Left cardiac atrium (tissue), 4 donors: ENCODE measurements at regions not wholly inside any gene's neighbourhood (a gene's known extent, or its start where the extent isn't known, plus 50 kb on each side); places are given as distances from the start of the nearest gene placed in this dataset.
"Not testable (repeated sequence)": the region's sequence is repeated elsewhere in the genome, so short reads cannot be mapped to it uniquely, and the experiment has no call there.

Experiments
- ATAC-seq, 2 donors: fragments of 200-7000 bp; cut with Tn5 transposase; one replicate each; pipeline ENCODE4 v1.9.1; 2020; ENCODE audit warnings: mild to moderate bottlenecking in 2 of 2, moderate library complexity in 2 of 2
- DNase-seq: peaks from one replicate; pipeline ENCODE4 v3.0.0-alpha.2; 2020
- intact Hi-C, 2 donors: fragments of 100-400 bp; cut with DNase I; formaldehyde crosslinking; loops; one replicate each; pipeline versions ENCODE4 v1.14.1 to v1.15.1; 2022 to 2023
- donor health status: DM: no; HTN: yes; CAD: no.
- donor health status: DM: no; HTN: yes; CAD: no; lungs with severe emphysema.
- donor health status: DM: yes; HTN: yes; CAD: no.
- donor health status: Dilated cardiomyopathy.

- ATAC-seq, intact Hi-C loops, DNase-seq: not testable (repeated sequence)
Observed at GRCh38 chr9:65566018-65566417, 109.7 kb upstream of the ZNG1E start.

GRCh38 chr9:65519018-65519417 is 156.7 kb upstream of the ZNG1E start:
- DNase-seq, intact Hi-C loops, ATAC-seq: not testable (repeated sequence)

- DNase-seq, ATAC-seq, intact Hi-C loops: not testable (repeated sequence)
Observed at GRCh38 chr9:65514465-65514864, 161.3 kb upstream of the ZNG1E start.

GRCh38 chr9:65507897-65508296 is 167.8 kb upstream of the ZNG1E start:
- intact Hi-C loops, ATAC-seq, DNase-seq: not testable (repeated sequence)

- intact Hi-C loops, DNase-seq, ATAC-seq: not testable (repeated sequence)
Observed at GRCh38 chr9:65504686-65505085, 171.0 kb upstream of the ZNG1E start.

- DNase-seq, intact Hi-C loops, ATAC-seq: not testable (repeated sequence)
Observed at GRCh38 chr9:65503696-65504095, 172.0 kb upstream of the ZNG1E start.

- ATAC-seq, intact Hi-C loops, DNase-seq: not testable (repeated sequence)
Observed at GRCh38 chr9:65482890-65483289, 192.8 kb upstream of the ZNG1E start.

GRCh38 chr9:65481291-65481690 is 194.4 kb upstream of the ZNG1E start:
- intact Hi-C loops, ATAC-seq, DNase-seq: not testable (repeated sequence)

- ATAC-seq, DNase-seq, intact Hi-C loops: not testable (repeated sequence)
Observed at GRCh38 chr9:65474891-65475290, 189.9 kb upstream of the FOXD4L5 start.

- ATAC-seq, intact Hi-C loops, DNase-seq: not testable (repeated sequence)
Observed at GRCh38 chr9:65473059-65473822, 188.2 kb upstream of the FOXD4L5 start.

GRCh38 chr9:65471106-65471505 is 186.1 kb upstream of the FOXD4L5 start:
- intact Hi-C loops, ATAC-seq, DNase-seq: not testable (repeated sequence)

- DNase-seq, ATAC-seq, intact Hi-C loops: not testable (repeated sequence)
Observed at GRCh38 chr9:65466911-65467734, 182.1 kb upstream of the FOXD4L5 start.

- ATAC-seq, intact Hi-C loops: not testable (repeated sequence)
Observed at GRCh38 chr9:65465246-65465895, 180.4 kb upstream of the FOXD4L5 start.

GRCh38 chr9:65462476-65462875 is 177.5 kb upstream of the FOXD4L5 start:
- intact Hi-C loops, ATAC-seq, DNase-seq: not testable (repeated sequence)

More at GRCh38 chr9:65465246-65465895, 180.4 kb upstream of the FOXD4L5 start:
- not testable (repeated sequence) for DNase-seq

- ATAC-seq (no peak), DNase-seq (no peak)
- intact Hi-C loops, result no loop called here
Observed at GRCh38 chr9:65459756-65460320, 174.8 kb upstream of the FOXD4L5 start.

- no peak for ATAC-seq
Observed at GRCh38 chr9:65458992-65459391, 174.0 kb upstream of the FOXD4L5 start.

GRCh38 chr9:65458465-65458864 is 173.5 kb upstream of the FOXD4L5 start:
- intact Hi-C loops, result no loop called here
- DNase-seq (no peak), ATAC-seq (no peak)

More at GRCh38 chr9:65458992-65459391, 174.0 kb upstream of the FOXD4L5 start:
- DNase-seq, result no peak
- intact Hi-C loops, result no loop called here

- ATAC-seq, DNase-seq, intact Hi-C loops: not testable (repeated sequence)
Observed at GRCh38 chr9:65456991-65457390, 172.0 kb upstream of the FOXD4L5 start.
